ENCODE measurements at regions not wholly inside any gene's neighbourhood (a gene's known extent, or its start where the extent isn't known, plus 50 kb on each side); places are given as distances from the start of the nearest gene placed in this dataset.

- no peak for DNase-seq (ENCODE audit: low read depth, low spot score)
Measured at GRCh38 chr5:40284863-40285262, 394.9 kb upstream of the PTGER4 start.

- DNase-seq (ENCODE audit: low read depth, low spot score): no peak
Measured at GRCh38 chr5:40278881-40279280, 400.8 kb upstream of the PTGER4 start.

- no peak for DNase-seq (ENCODE audit: low read depth, low spot score)
Measured at GRCh38 chr5:40277161-40277906, 402.4 kb upstream of the PTGER4 start.

GRCh38 chr5:40276426-40277102 lies 403.2 kb upstream of the PTGER4 start:
- DNase-seq (ENCODE audit: low read depth, low spot score): no peak

- no peak for DNase-seq (ENCODE audit: low read depth, low spot score)
Measured at GRCh38 chr5:40274568-40274967, 405.1 kb upstream of the PTGER4 start.

GRCh38 chr5:40273936-40274335 lies 405.8 kb upstream of the PTGER4 start:
- DNase-seq (ENCODE audit: low read depth, low spot score): no peak

GRCh38 chr5:40271476-40271875 lies 408.2 kb upstream of the PTGER4 start:
- no peak for DNase-seq (ENCODE audit: low read depth, low spot score)

- DNase-seq (ENCODE audit: low read depth, low spot score): no peak
Measured at GRCh38 chr5:40270274-40270845, 409.4 kb upstream of the PTGER4 start.

GRCh38 chr5:40268088-40268487 lies 411.6 kb upstream of the PTGER4 start:
- no peak for DNase-seq (ENCODE audit: low read depth, low spot score)

GRCh38 chr5:40266952-40267351 lies 412.8 kb upstream of the PTGER4 start:
- DNase-seq (ENCODE audit: low read depth, low spot score): no peak

GRCh38 chr5:40261984-40262383 lies 417.7 kb upstream of the PTGER4 start:
- no peak for DNase-seq (ENCODE audit: low read depth, low spot score)

- DNase-seq (ENCODE audit: low read depth, low spot score): no peak
Measured at GRCh38 chr5:40260361-40260760, 419.4 kb upstream of the PTGER4 start.

GRCh38 chr5:40258222-40258621 lies 421.5 kb upstream of the PTGER4 start:
- no peak for DNase-seq (ENCODE audit: low read depth, low spot score)

GRCh38 chr5:40240671-40241070 lies 439.0 kb upstream of the PTGER4 start:
- DNase-seq (ENCODE audit: low read depth, low spot score): no peak

GRCh38 chr5:40240111-40240510 lies 439.6 kb upstream of the PTGER4 start:
- no peak for DNase-seq (ENCODE audit: low read depth, low spot score)

GRCh38 chr5:40238066-40238745 lies 441.5 kb upstream of the PTGER4 start:
- DNase-seq (ENCODE audit: low read depth, low spot score): no peak

- DNase-seq (ENCODE audit: low read depth, low spot score): no peak
Measured at GRCh38 chr5:40235471-40236400, 444.0 kb upstream of the PTGER4 start.

- DNase-seq (ENCODE audit: low read depth, low spot score): no peak
Measured at GRCh38 chr5:40233268-40233667, 446.4 kb upstream of the PTGER4 start.

GRCh38 chr5:40227931-40228330 lies 451.8 kb upstream of the PTGER4 start:
- DNase-seq (ENCODE audit: low read depth, low spot score): no peak

GRCh38 chr5:40227366-40227765 lies 452.3 kb upstream of the PTGER4 start:
- DNase-seq (ENCODE audit: low read depth, low spot score): no peak

GRCh38 chr5:40226906-40227305 lies 452.8 kb upstream of the PTGER4 start:
- DNase-seq (ENCODE audit: low read depth, low spot score): no peak
